CMK (cell line): ENCODE measurements at regions not wholly inside any gene's neighbourhood (a gene's known extent, or its start where the extent isn't known, plus 50 kb on each side); places are given as distances from the start of the nearest gene placed in this dataset.

Experiments
- DNase-seq: peaks from one replicate; pipeline ENCODE4 v3.0.0-alpha.2; 2010; ENCODE audit warnings: low read depth

GRCh38 chr3:182216311-182216970 lies 504.7 kb downstream of the SOX2 start:
- no peak for DNase-seq

GRCh38 chr3:182220013-182220412 lies 508.3 kb downstream of the SOX2 start:
- no peak for DNase-seq

- no peak for DNase-seq
Measured at GRCh38 chr3:182220471-182220870, 508.7 kb downstream of the SOX2 start.

- no peak for DNase-seq
Measured at GRCh38 chr3:182226995-182227394, 515.3 kb downstream of the SOX2 start.

- DNase-seq, result no peak
Measured at GRCh38 chr3:182233405-182233804, 521.7 kb downstream of the SOX2 start.

- DNase-seq, result no peak
Measured at GRCh38 chr3:182233957-182234356, 522.2 kb downstream of the SOX2 start.

- no peak for DNase-seq
Measured at GRCh38 chr3:182234881-182235280, 523.2 kb downstream of the SOX2 start.

- no peak for DNase-seq
Measured at GRCh38 chr3:182235504-182235903, 523.8 kb downstream of the SOX2 start.

- no peak for DNase-seq
Measured at GRCh38 chr3:182238126-182238525, 526.4 kb downstream of the SOX2 start.

GRCh38 chr3:182239316-182239715 lies 527.6 kb downstream of the SOX2 start:
- DNase-seq, result no peak

GRCh38 chr3:182240474-182240873 lies 528.7 kb downstream of the SOX2 start:
- no peak for DNase-seq

GRCh38 chr3:182241196-182241765 lies 529.6 kb downstream of the SOX2 start:
- no peak for DNase-seq

GRCh38 chr3:182241766-182242488 lies 530.2 kb downstream of the SOX2 start:
- no peak for DNase-seq

- no peak for DNase-seq
Measured at GRCh38 chr3:182242489-182242942, 530.8 kb downstream of the SOX2 start.

- no peak for DNase-seq
Measured at GRCh38 chr3:182243625-182244024, 531.9 kb downstream of the SOX2 start.

GRCh38 chr3:182244222-182244971 lies 532.7 kb downstream of the SOX2 start:
- DNase-seq, result no peak

GRCh38 chr3:182245059-182245458 lies 533.3 kb downstream of the SOX2 start:
- no peak for DNase-seq

- no peak for DNase-seq
Measured at GRCh38 chr3:182246870-182247269, 535.1 kb downstream of the SOX2 start.

- no peak for DNase-seq
Measured at GRCh38 chr3:182248349-182248880, 536.7 kb downstream of the SOX2 start.

GRCh38 chr3:182252802-182253201 lies 540.5 kb upstream of the ATP11B start:
- DNase-seq, result no peak

GRCh38 chr3:182255158-182255557 lies 538.1 kb upstream of the ATP11B start:
- DNase-seq, result no peak

GRCh38 chr3:182257361-182257760 lies 535.9 kb upstream of the ATP11B start:
- DNase-seq, result no peak
